ENCODE measurements at regions not wholly inside any gene's neighbourhood (a gene's known extent, or its start where the extent isn't known, plus 50 kb on each side); places are given as distances from the start of the nearest gene placed in this dataset.
A peak's percentile ranks its signal among the peaks of the same experiment; 100 is the strongest.

DNA sequence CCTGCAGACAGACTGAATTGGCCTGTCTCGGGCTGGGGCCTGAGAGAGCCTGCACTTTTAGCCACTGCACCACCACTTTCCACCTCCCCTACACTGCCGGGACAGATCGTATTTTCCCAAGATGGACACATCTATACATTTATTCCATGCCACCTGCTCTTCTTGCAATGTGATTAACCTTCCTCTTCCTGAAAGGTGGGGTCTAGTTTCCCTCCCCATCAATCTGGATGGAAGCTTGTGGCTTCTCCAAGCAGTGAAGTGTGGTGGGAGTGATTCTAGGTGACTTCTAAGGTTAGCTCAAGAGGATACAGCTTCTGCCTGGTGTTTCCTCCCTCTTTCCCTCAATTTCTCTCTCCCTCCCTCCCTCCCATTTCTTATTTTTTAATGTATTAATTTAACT is 143.7 kb downstream of the GPCPD1 start:
- Histone ChIP-seq H3K27ac (no peak overlapping the region), H3K9me3 (ENCODE audit: low read depth) (no peaks in the 10 kb centered on the region), H3K4me2 (no peak overlapping the region), H3K4me1 (no peaks in the 10 kb centered on the region), H3K9ac (no peak overlapping the region), H3F3A (ENCODE audit: low read depth) (no peaks in the 10 kb centered on the region), H3K79me2 (ENCODE audit: low read depth) (no peaks in the 10 kb centered on the region), H3K4me3 (no peak overlapping the region), H2AFZ (replicated peaks) (no peak overlapping the region), H3K27me3 (no peaks in the 10 kb centered on the region), H3K36me3 (no peaks in the 10 kb centered on the region), H4K20me1 (ENCODE audit: low read depth) (no peaks in the 10 kb centered on the region)
- H3K36me3 Mint-ChIP-seq: no peaks in the 10 kb centered on the region
- no peak for DNase-seq (ENCODE audit: low spot score)
- H3K9me3 Mint-ChIP-seq: no peaks in the 10 kb centered on the region
- TF ChIP-seq, protein P1, sequence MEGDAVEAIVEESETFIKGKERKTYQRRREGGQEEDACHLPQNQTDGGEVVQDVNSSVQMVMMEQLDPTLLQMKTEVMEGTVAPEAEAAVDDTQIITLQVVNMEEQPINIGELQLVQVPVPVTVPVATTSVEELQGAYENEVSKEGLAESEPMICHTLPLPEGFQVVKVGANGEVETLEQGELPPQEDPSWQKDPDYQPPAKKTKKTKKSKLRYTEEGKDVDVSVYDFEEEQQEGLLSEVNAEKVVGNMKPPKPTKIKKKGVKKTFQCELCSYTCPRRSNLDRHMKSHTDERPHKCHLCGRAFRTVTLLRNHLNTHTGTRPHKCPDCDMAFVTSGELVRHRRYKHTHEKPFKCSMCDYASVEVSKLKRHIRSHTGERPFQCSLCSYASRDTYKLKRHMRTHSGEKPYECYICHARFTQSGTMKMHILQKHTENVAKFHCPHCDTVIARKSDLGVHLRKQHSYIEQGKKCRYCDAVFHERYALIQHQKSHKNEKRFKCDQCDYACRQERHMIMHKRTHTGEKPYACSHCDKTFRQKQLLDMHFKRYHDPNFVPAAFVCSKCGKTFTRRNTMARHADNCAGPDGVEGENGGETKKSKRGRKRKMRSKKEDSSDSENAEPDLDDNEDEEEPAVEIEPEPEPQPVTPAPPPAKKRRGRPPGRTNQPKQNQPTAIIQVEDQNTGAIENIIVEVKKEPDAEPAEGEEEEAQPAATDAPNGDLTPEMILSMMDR (IDR thresholded peaks at IDR 0.05): no peak
- TF ChIP-seq EZH2phosphoT487 (IDR thresholded peaks at IDR 0.05) (no peak), EZH2 (IDR thresholded peaks at IDR 0.05) (no peak)
- H3K4me1 Mint-ChIP-seq: no peaks in the 10 kb centered on the region
- peaks cover 5% of the 10 kb centered on the region for H3K27me3 Mint-ChIP-seq (ENCODE audit: insufficient read depth, low read depth)
- no peak overlapping the region for H3K4me3 Mint-ChIP-seq
- H3K27ac Mint-ChIP-seq: no peak overlapping the region

GRCh38 chr20:5465604-5465927 is 145.2 kb downstream of the GPCPD1 start:
- TF ChIP-seq EZH2phosphoT487 (IDR thresholded peaks at IDR 0.05) (no peak), EZH2 (IDR thresholded peaks at IDR 0.05) (no peak)
- TF ChIP-seq, protein P1 (IDR thresholded peaks at IDR 0.05): no peak
- no peaks in the 10 kb centered on the region for H3K4me1 ChIP-seq
- H3K79me2 ChIP-seq (ENCODE audit: low read depth): no peaks in the 10 kb centered on the region
- no peaks in the 10 kb centered on the region for H3K36me3 Mint-ChIP-seq
- H3K36me3 ChIP-seq: no peaks in the 10 kb centered on the region
- no peak for DNase-seq (ENCODE audit: low spot score)
- H3K9me3 ChIP-seq (ENCODE audit: low read depth): no peaks in the 10 kb centered on the region
- no peaks in the 10 kb centered on the region for H3K27me3 ChIP-seq
- H2AFZ ChIP-seq (replicated peaks): no peak overlapping the region
- H3K27ac ChIP-seq: no peak overlapping the region
- no peak overlapping the region for H3K9ac ChIP-seq
- no peak overlapping the region for H3K4me3 ChIP-seq
- no peak overlapping the region for H3K4me2 ChIP-seq
- peaks cover 5% of the 10 kb centered on the region for H3K27me3 Mint-ChIP-seq (ENCODE audit: insufficient read depth, low read depth)
- H4K20me1 ChIP-seq (ENCODE audit: low read depth): no peaks in the 10 kb centered on the region
- no peaks in the 10 kb centered on the region for H3F3A ChIP-seq (ENCODE audit: low read depth)
- H3K4me1 Mint-ChIP-seq: no peaks in the 10 kb centered on the region
- peaks cover 5% of the 10 kb centered on the region for H3K9me3 Mint-ChIP-seq
- no peak overlapping the region for H3K27ac Mint-ChIP-seq
- H3K4me3 Mint-ChIP-seq: no peak overlapping the region

DNA sequence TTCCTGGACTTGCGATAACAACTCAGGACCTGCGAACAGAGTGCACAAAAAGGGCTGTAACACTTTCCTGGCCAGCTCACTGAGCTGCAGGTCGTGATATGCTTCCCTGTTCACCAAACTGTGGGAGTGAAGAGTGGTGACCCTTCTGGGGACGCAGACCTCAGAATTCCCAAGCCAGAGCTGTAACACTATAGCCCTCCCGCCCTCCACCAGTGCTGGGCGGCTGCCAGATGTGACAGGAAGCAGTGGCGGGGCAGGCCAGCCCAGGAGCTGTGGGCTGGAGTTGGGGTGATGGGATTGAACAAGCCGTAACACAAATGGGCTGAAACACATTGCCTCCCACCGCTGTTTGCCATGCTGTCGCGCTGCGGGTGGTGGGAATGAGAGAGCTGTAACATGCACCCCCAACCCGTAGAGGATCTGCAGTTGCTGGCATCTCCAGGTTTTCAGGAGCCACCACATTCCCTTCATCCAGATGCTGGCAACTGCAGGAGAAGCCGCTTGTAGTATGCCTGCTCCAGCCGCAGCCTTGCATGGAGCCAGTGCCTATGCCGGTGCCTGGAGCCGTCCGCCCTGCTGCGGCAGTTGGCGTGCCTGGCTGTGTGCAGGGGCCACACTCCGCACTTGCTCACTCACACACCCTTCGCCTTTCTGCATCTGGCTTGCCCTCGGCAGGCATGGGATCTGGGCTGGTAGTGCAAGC is 145.8 kb downstream of the GPCPD1 start:
- Histone ChIP-seq H3K27me3 (no peaks in the 10 kb centered on the region), H4K20me1 (ENCODE audit: low read depth) (no peaks in the 10 kb centered on the region), H3K4me2 (no peak overlapping the region), H3K36me3 (no peaks in the 10 kb centered on the region), H3K4me1 (no peaks in the 10 kb centered on the region), H3K79me2 (ENCODE audit: low read depth) (no peaks in the 10 kb centered on the region), H2AFZ (replicated peaks) (no peak overlapping the region), H3K9ac (no peak overlapping the region), H3K4me3 (no peak overlapping the region), H3F3A (ENCODE audit: low read depth) (no peaks in the 10 kb centered on the region), H3K27ac (no peak overlapping the region), H3K9me3 (ENCODE audit: low read depth) (no peaks in the 10 kb centered on the region)
- H3K4me1 Mint-ChIP-seq: no peaks in the 10 kb centered on the region
- H3K9me3 Mint-ChIP-seq: peaks cover 11% of the 10 kb centered on the region
- TF ChIP-seq, protein P1 (IDR thresholded peaks at IDR 0.05): no peak
- TF ChIP-seq EZH2 (IDR thresholded peaks at IDR 0.05) (no peak), EZH2phosphoT487 (IDR thresholded peaks at IDR 0.05) (no peak)
- peaks cover 5% of the 10 kb centered on the region for H3K27me3 Mint-ChIP-seq (ENCODE audit: insufficient read depth, low read depth)
- H3K4me3 Mint-ChIP-seq: peak overlapping the region; percentile 58
- no peak overlapping the region for H3K27ac Mint-ChIP-seq
- H3K36me3 Mint-ChIP-seq: no peaks in the 10 kb centered on the region
- DNase-seq (ENCODE audit: low spot score): no peak

Data from neural progenitor cell (in vitro differentiated cells).